Mesothelial cell of epicardium (in vitro differentiated cells): ENCODE measurements at regions not wholly inside any gene's neighbourhood (a gene's known extent, or its start where the extent isn't known, plus 50 kb on each side); places are given as distances from the start of the nearest gene placed in this dataset.

Experiments
- DNase-seq, 2 experiments: peaks; one replicate each; pipeline ENCODE4 v3.0.0; 2021; ENCODE audit warnings: low spot score in 2 of 2; ENCODE audit not compliant: unreplicated experiment in 2 of 2
- H3K27ac Mint-ChIP-seq: 2 replicates; pipeline ENCODE4 v1.8.0; 2021; ENCODE audit warnings: mixed read lengths
- H3K27me3 Mint-ChIP-seq: 2 replicates; pipeline ENCODE4 v1.8.0; 2021; ENCODE audit warnings: low read depth, mixed read lengths
- H3K36me3 Mint-ChIP-seq: 2 replicates; pipeline ENCODE4 v1.8.0; 2021; ENCODE audit warnings: mixed read lengths
- H3K4me1 Mint-ChIP-seq: 2 replicates; pipeline ENCODE4 v1.8.0; 2021; ENCODE audit warnings: mixed read lengths
- H3K4me3 Mint-ChIP-seq: 2 replicates; pipeline ENCODE4 v1.8.0; 2021; ENCODE audit warnings: mild to moderate bottlenecking, moderate library complexity, mixed read lengths
- H3K9me3 Mint-ChIP-seq: 2 replicates; pipeline ENCODE4 v1.8.0; 2021; ENCODE audit warnings: mixed read lengths
- TF ChIP-seq, protein P1 (sequence below): fragments of 200-600 bp; sonication (generic); IDR thresholded peaks from one replicate; pipeline ENCODE4 v1.5.0; 2021; ENCODE audit warnings: antibody characterized with exemption; ENCODE audit not compliant: unreplicated experiment

- H3K4me3 Mint-ChIP-seq: no peak overlapping the region
- H3K36me3 Mint-ChIP-seq: no peaks in the 10 kb centered on the region
- TF ChIP-seq, protein P1, sequence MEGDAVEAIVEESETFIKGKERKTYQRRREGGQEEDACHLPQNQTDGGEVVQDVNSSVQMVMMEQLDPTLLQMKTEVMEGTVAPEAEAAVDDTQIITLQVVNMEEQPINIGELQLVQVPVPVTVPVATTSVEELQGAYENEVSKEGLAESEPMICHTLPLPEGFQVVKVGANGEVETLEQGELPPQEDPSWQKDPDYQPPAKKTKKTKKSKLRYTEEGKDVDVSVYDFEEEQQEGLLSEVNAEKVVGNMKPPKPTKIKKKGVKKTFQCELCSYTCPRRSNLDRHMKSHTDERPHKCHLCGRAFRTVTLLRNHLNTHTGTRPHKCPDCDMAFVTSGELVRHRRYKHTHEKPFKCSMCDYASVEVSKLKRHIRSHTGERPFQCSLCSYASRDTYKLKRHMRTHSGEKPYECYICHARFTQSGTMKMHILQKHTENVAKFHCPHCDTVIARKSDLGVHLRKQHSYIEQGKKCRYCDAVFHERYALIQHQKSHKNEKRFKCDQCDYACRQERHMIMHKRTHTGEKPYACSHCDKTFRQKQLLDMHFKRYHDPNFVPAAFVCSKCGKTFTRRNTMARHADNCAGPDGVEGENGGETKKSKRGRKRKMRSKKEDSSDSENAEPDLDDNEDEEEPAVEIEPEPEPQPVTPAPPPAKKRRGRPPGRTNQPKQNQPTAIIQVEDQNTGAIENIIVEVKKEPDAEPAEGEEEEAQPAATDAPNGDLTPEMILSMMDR: no peak
- H3K27ac Mint-ChIP-seq: no peak overlapping the region
- no peaks in the 10 kb centered on the region for H3K27me3 Mint-ChIP-seq
- H3K4me1 Mint-ChIP-seq: no peaks in the 10 kb centered on the region
- DNase-seq: no peak
- H3K9me3 Mint-ChIP-seq: no peaks in the 10 kb centered on the region
Measured at GRCh38 chr12:77189901-77190416, 124.6 kb upstream of the E2F7 start.

- Mint-ChIP-seq H3K36me3 (no peaks in the 10 kb centered on the region), H3K4me3 (no peak overlapping the region), H3K4me1 (no peaks in the 10 kb centered on the region), H3K27ac (no peak overlapping the region), H3K27me3 (no peaks in the 10 kb centered on the region), H3K9me3 (no peaks in the 10 kb centered on the region)
- DNase-seq: no peak
- TF ChIP-seq, protein P1: no peak
Measured at GRCh38 chr12:77189458-77189857, 124.1 kb upstream of the E2F7 start.

GRCh38 chr12:77179515-77179914 is 114.1 kb upstream of the E2F7 start:
- H3K4me1 Mint-ChIP-seq: no peaks in the 10 kb centered on the region
- TF ChIP-seq, protein P1: no peak
- DNase-seq: no peak

DNA sequence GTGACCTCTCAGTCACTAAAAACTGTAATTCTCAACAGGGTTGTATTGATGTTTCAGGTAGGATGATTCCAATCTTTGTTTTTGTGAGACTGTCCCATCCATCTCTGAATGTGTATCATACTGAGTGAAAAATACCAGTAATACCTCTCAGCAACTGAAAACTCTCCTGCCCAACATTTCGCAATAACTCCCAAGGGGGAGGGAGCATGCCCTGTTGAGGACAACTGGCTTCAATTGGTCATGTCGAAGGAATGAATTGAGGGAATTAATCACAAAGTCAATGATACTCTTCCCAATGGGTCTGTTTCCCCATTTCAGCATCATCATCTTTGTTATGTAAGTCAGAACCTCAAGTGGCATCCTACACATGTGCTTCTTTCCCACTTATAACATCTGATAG is 102.4 kb upstream of the E2F7 start:
- peaks cover 10% of the 10 kb centered on the region for H3K27me3 Mint-ChIP-seq
- no peaks in the 10 kb centered on the region for H3K9me3 Mint-ChIP-seq
- TF ChIP-seq, protein P1: no peak
- H3K4me3 Mint-ChIP-seq: no peak overlapping the region
- no peak for DNase-seq
- no peak overlapping the region for H3K27ac Mint-ChIP-seq
- H3K36me3 Mint-ChIP-seq: no peaks in the 10 kb centered on the region
- no peaks in the 10 kb centered on the region for H3K4me1 Mint-ChIP-seq

More at GRCh38 chr12:77179515-77179914, 114.1 kb upstream of the E2F7 start:
- Mint-ChIP-seq H3K36me3 (no peaks in the 10 kb centered on the region), H3K4me3 (no peak overlapping the region), H3K9me3 (peaks cover 25% of the 10 kb centered on the region), H3K27me3 (no peaks in the 10 kb centered on the region), H3K27ac (no peak overlapping the region)

DNA sequence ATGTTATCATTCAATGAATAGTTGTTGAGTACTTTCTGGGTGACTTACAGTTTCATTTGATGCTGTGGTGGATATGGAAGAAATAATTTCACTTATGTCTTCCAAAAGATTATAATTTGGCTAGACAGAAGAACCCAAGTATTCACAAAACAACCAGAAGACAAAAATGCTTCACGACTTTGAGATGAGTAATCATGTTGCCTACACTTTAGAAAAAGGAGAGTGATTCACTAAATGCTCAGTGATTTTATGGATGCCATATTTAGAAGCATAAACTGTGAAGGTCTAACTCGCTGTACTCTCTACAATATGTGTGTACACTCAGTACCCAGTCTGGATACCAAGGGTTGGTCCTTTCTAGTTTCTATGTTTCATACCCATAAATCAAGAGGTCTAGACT is 101.3 kb upstream of the E2F7 start:
- H3K27ac Mint-ChIP-seq: no peak overlapping the region
- TF ChIP-seq, protein P1: no peak
- DNase-seq: no peak
- H3K9me3 Mint-ChIP-seq: no peaks in the 10 kb centered on the region
- no peak overlapping the region for H3K4me3 Mint-ChIP-seq
- no peaks in the 10 kb centered on the region for H3K36me3 Mint-ChIP-seq
- peaks cover 3% of the 10 kb centered on the region for H3K4me1 Mint-ChIP-seq
- H3K27me3 Mint-ChIP-seq: peaks cover 13% of the 10 kb centered on the region
